BJ (cell line): ENCODE measurements at regions not wholly inside any gene's neighbourhood (a gene's known extent, or its start where the extent isn't known, plus 50 kb on each side); places are given as distances from the start of the nearest gene placed in this dataset.

Experiments
- CTCF ChIA-PET: fragments of 350-600 bp; formaldehyde crosslinking; extraction: SDS; loops from one replicate; lab custom pipeline; 2021; ENCODE audit warnings: antibody characterized with exemption, inconsistent platforms; lab: Yijun Ruan, JAX
- POLR2A ChIA-PET: fragments of 300-600 bp; sonication (Branson Sonifier 250); formaldehyde crosslinking; extraction: SDS; loops from one replicate; lab custom pipeline; 2021; ENCODE audit warnings: antibody characterized with exemption; lab: Charles Lee
- DNase-seq: peaks from one replicate; pipeline ENCODE4 v3.0.0-alpha.2; 2011; ENCODE audit warnings: low read depth
- H3K27me3 ChIP-seq: 2 replicates; pipeline ENCODE4 v1.6.0; 2011; ENCODE audit warnings: low read length; ENCODE audit not compliant: control insufficient read depth, insufficient read depth
- H3K36me3 ChIP-seq: 2 replicates; pipeline ENCODE4 v1.5.1; 2011; ENCODE audit warnings: low read length; ENCODE audit not compliant: control insufficient read depth, insufficient read depth
- H3K4me3 ChIP-seq: 2 replicates; pipeline ENCODE4 v1.5.1; 2011; ENCODE audit warnings: low read depth, mild to moderate bottlenecking, control low read depth, low read length
- CTCF ChIP-seq: IDR thresholded peaks from 2 replicates; pipeline ENCODE4 v1.5.1; 2011; ENCODE audit warnings: low read depth, mild to moderate bottlenecking, control low read depth, inconsistent platforms, low read length, moderate library complexity; ENCODE audit not compliant: insufficient read depth

- ChIA-PET CTCF (no interaction called here), POLR2A (no interaction called here)
- no peaks in the 10 kb centered on the region for H3K27me3 ChIP-seq
- no peak for TF ChIP-seq CTCF
- no peaks in the 10 kb centered on the region for H3K36me3 ChIP-seq
- H3K4me3 ChIP-seq, result no peak overlapping the region
- DNase-seq, result no peak
These were observed 113.5 kb upstream of the SDK1 start for GRCh38 chr7:3187444-3188040.

GRCh38 chr7:3188946-3189345 lies 112.1 kb upstream of the SDK1 start:
- ChIA-PET CTCF (interaction anchor here (0.6 kb wide), 1 partner anchor 228 kb away, joined by 3 read pairs; no protein-coding TSS in a partner anchor), POLR2A (no interaction called here)
- Histone ChIP-seq H3K36me3 (no peaks in the 10 kb centered on the region), H3K4me3 (no peak overlapping the region), H3K27me3 (no peaks in the 10 kb centered on the region)
- no peak for DNase-seq
- no peak for TF ChIP-seq CTCF

- Histone ChIP-seq H3K27me3 (no peaks in the 10 kb centered on the region), H3K4me3 (no peak overlapping the region), H3K36me3 (no peaks in the 10 kb centered on the region)
- DNase-seq, result no peak
- TF ChIP-seq CTCF, result no peak
- POLR2A ChIA-PET, result no interaction called here
- CTCF ChIA-PET, result no interaction called here
These were observed 109.5 kb upstream of the SDK1 start for GRCh38 chr7:3191548-3191947.

- H3K4me3 ChIP-seq, result no peak overlapping the region
- DNase-seq, result no peak
- ChIA-PET CTCF (no interaction called here), POLR2A (no interaction called here)
- no peak for TF ChIP-seq CTCF
- no peaks in the 10 kb centered on the region for H3K27me3 ChIP-seq
- no peaks in the 10 kb centered on the region for H3K36me3 ChIP-seq
These were observed 108.4 kb upstream of the SDK1 start for GRCh38 chr7:3192669-3193068.

- Histone ChIP-seq H3K36me3 (no peaks in the 10 kb centered on the region), H3K27me3 (no peaks in the 10 kb centered on the region), H3K4me3 (no peak overlapping the region)
- POLR2A ChIA-PET, result no interaction called here
- CTCF ChIA-PET, result no interaction called here
- no peak for TF ChIP-seq CTCF
- DNase-seq, result no peak
These were observed 107.5 kb upstream of the SDK1 start for GRCh38 chr7:3193379-3194120.
